ENCODE measurements at regions not wholly inside any gene's neighbourhood (a gene's known extent, or its start where the extent isn't known, plus 50 kb on each side); places are given as distances from the start of the nearest gene placed in this dataset.

GRCh38 chr18:64668461-64668962, 519.6 kb upstream of the LINC00305 start:
- TF ChIP-seq CTCF (IDR thresholded peaks at IDR 0.05; ENCODE audit: insufficient read depth, low read length) (no peak), REST (IDR thresholded peaks at IDR 0.05; ENCODE audit: insufficient replicate concordance, low read depth) (no peak), GABPA (IDR thresholded peaks at IDR 0.05; ENCODE audit: low read depth) (no peak), POLR2AphosphoS5 (IDR thresholded peaks at IDR 0.05; ENCODE audit: low read depth) (no peak), SPI1 (IDR thresholded peaks at IDR 0.05; ENCODE audit: borderline replicate concordance, low read depth) (no peak)
